ENCODE measurements at regions not wholly inside any gene's neighbourhood (a gene's known extent, or its start where the extent isn't known, plus 50 kb on each side); places are given as distances from the start of the nearest gene placed in this dataset.

- no peak for TF ChIP-seq FOSL1 (IDR thresholded peaks at IDR 0.05; ENCODE audit: low read depth)
- TF ChIP-seq SRF (IDR thresholded peaks at IDR 0.05; ENCODE audit: low read depth) = no peak
Observed at GRCh38 chr22:49039625-49040024, 788.0 kb downstream of the BRD1 start (continued).

GRCh38 chr22:49037701-49038245 lies 789.9 kb downstream of the BRD1 start:
- intact Hi-C loops (cut with micrococcal nuclease) = no loop called here
- no peak for TF ChIP-seq EGR1 (IDR thresholded peaks at IDR 0.05; ENCODE audit: low read depth)
- no peak for TF ChIP-seq JUND (IDR thresholded peaks at IDR 0.05)
- Histone ChIP-seq H3K4me2 (ENCODE audit: low read length) (no peak overlapping the region), H3K27me3 (ENCODE audit: insufficient read depth, low read length) (peaks cover 13% of the 10 kb centered on the region; the same call in 1 of the 2 replicates), H3K9me3 (ENCODE audit: control insufficient read depth in 1 of 2, insufficient read depth in 1 of 2, low read depth in 1 of 2, low read length in 2 of 2) (no peaks in the 10 kb centered on the region), H3K36me3 (ENCODE audit: control insufficient read depth in 1 of 2, insufficient read depth in 2 of 2, low read length in 2 of 2) (no peaks in the 10 kb centered on the region), H3K9me2 (ENCODE audit: insufficient read depth) (no peaks in the 10 kb centered on the region), H2AFZ (ENCODE audit: low read depth, low read length, poor library complexity, severe bottlenecking) (no peak overlapping the region), H3K4me3 (replicated peaks in 1 of 2; ENCODE audit: low read depth in 1 of 2, low read length in 2 of 2) (no peak overlapping the region), H4K20me1 (ENCODE audit: insufficient read depth) (no peaks in the 10 kb centered on the region), H3K27ac (ENCODE audit: low read depth, low read length) (no peak overlapping the region), H3K79me2 (ENCODE audit: insufficient read depth, low read length) (no peaks in the 10 kb centered on the region), H3K9ac (ENCODE audit: low read length) (no peak overlapping the region), H3K4me1 (ENCODE audit: control insufficient read depth in 1 of 2, insufficient read depth in 2 of 2, low read length in 2 of 2) (no peaks in the 10 kb centered on the region)
- ChIA-PET CTCF (no interaction called here), POLR2A (no interaction called here), RAD21 (ENCODE audit: low non-redundant PET in 1 of 2, low total read pairs in 2 of 2, uncharacterized antibody in 2 of 2, unreplicated experiment in 2 of 2) (no interaction called here)
- DNase-seq (ENCODE audit: low read depth, low spot score) = no peak
- no TSS peak for BruUV-seq (replicated peaks)
- no peak for ATAC-seq

- H3K36me3 ChIP-seq (ENCODE audit: control insufficient read depth in 1 of 2, insufficient read depth in 2 of 2, low read length in 2 of 2) = no peaks in the 10 kb centered on the region
- no peaks in the 10 kb centered on the region for H3K9me2 ChIP-seq (ENCODE audit: insufficient read depth)
- no peak overlapping the region for H2AFZ ChIP-seq (ENCODE audit: low read depth, low read length, poor library complexity, severe bottlenecking)
- no peak for ATAC-seq
- intact Hi-C loops (cut with micrococcal nuclease) = no loop called here
- no peaks in the 10 kb centered on the region for H4K20me1 ChIP-seq (ENCODE audit: insufficient read depth)
- ChIA-PET RAD21 (ENCODE audit: low non-redundant PET in 1 of 2, low total read pairs in 2 of 2, uncharacterized antibody in 2 of 2, unreplicated experiment in 2 of 2) (no interaction called here), CTCF (no interaction called here), POLR2A (no interaction called here)
- no peak overlapping the region for H3K27ac ChIP-seq (ENCODE audit: low read depth, low read length)
- no peak overlapping the region for H3K4me2 ChIP-seq (ENCODE audit: low read length)
- H3K4me1 ChIP-seq (ENCODE audit: control insufficient read depth in 1 of 2, insufficient read depth in 2 of 2, low read length in 2 of 2) = no peaks in the 10 kb centered on the region
- no peaks in the 10 kb centered on the region for H3K9me3 ChIP-seq (ENCODE audit: control insufficient read depth in 1 of 2, insufficient read depth in 1 of 2, low read depth in 1 of 2, low read length in 2 of 2)
- H3K4me3 ChIP-seq (replicated peaks in 1 of 2; ENCODE audit: low read depth in 1 of 2, low read length in 2 of 2) = no peak overlapping the region
- no peak for TF ChIP-seq EZH2 (IDR thresholded peaks at IDR 0.05)
- TF ChIP-seq CBX3 (IDR thresholded peaks at IDR 0.05; ENCODE audit: low read depth) = no peak
- TF ChIP-seq ZFX (IDR thresholded peaks at IDR 0.05) = no peak
- no peak for TF ChIP-seq SRF (IDR thresholded peaks at IDR 0.05; ENCODE audit: low read depth)
- no peak for TF ChIP-seq CTCF (IDR thresholded peaks at IDR 0.05 in 2 of 3, conservative IDR thresholded peaks at IDR 0.05 in 1 of 3; ENCODE audit: borderline replicate concordance in 1 of 3, insufficient read depth in 1 of 3, low read depth in 2 of 3, low read length in 2 of 3)
- TF ChIP-seq RAD21 (IDR thresholded peaks at IDR 0.05; ENCODE audit: low read depth) = no peak
- TF ChIP-seq ZNF274 (IDR thresholded peaks at IDR 0.05; ENCODE audit: low read depth, low read length) = no peak
- no peak for TF ChIP-seq FOSL1 (IDR thresholded peaks at IDR 0.05; ENCODE audit: low read depth)
- TF ChIP-seq CEBPB (IDR thresholded peaks at IDR 0.05; ENCODE audit: low read depth) = no peak
- TF ChIP-seq YY1 (IDR thresholded peaks at IDR 0.05; ENCODE audit: extremely low read depth, insufficient replicate concordance, low read depth, low read length) = no peak
- H3K79me2 ChIP-seq (ENCODE audit: insufficient read depth, low read length) = no peaks in the 10 kb centered on the region
- H3K9ac ChIP-seq (ENCODE audit: low read length) = no peak overlapping the region
- DNase-seq (ENCODE audit: low read depth, low spot score) = no peak
- BruUV-seq (replicated peaks) = no TSS peak
- H3K27me3 ChIP-seq (ENCODE audit: insufficient read depth, low read length) = peaks cover 15% of the 10 kb centered on the region
Observed at GRCh38 chr22:49036513-49036912, 791.2 kb downstream of the BRD1 start.
